ACC112 (cell line): ENCODE measurements at regions not wholly inside any gene's neighbourhood (a gene's known extent, or its start where the extent isn't known, plus 50 kb on each side); places are given as distances from the start of the nearest gene placed in this dataset.

ENCODE experiments used
- H2AFZ ChIP-seq: fragments of 200-600 bp; sonication (generic); one replicate; pipeline ENCODE4 v1.6.0; 2017; ENCODE audit warnings: antibody characterized with exemption, low read length; ENCODE audit not compliant: unreplicated experiment
- H3K27ac ChIP-seq: fragments of 200-600 bp; sonication (generic); 2 replicates; pipeline ENCODE4 v1.5.1; 2014; ENCODE audit warnings: low read depth, mild to moderate bottlenecking, antibody characterized with exemption, low read length, moderate library complexity
- H3K27me3 ChIP-seq: fragments of 200-600 bp; sonication (generic); 2 replicates; pipeline ENCODE4 v1.6.1; 2014; ENCODE audit warnings: mild to moderate bottlenecking, antibody characterized with exemption, low read length, moderate library complexity, mixed read lengths; ENCODE audit not compliant: insufficient read depth
- H3K36me3 ChIP-seq: fragments of 200-600 bp; sonication (generic); 2 replicates; pipeline ENCODE4 v1.6.1; 2016; ENCODE audit warnings: mild to moderate bottlenecking, antibody characterized with exemption, low read length, moderate library complexity, mixed read lengths; ENCODE audit not compliant: insufficient read depth
- H3K4me1 ChIP-seq: fragments of 200-600 bp; sonication (generic); one replicate; pipeline ENCODE4 v1.6.1; 2016; ENCODE audit warnings: low read length, mixed read lengths; ENCODE audit not compliant: insufficient read depth, unreplicated experiment, control insufficient read depth
- H3K4me3 ChIP-seq: fragments of 200-600 bp; sonication (generic); 2 replicates; pipeline ENCODE4 v1.5.1; 2014; ENCODE audit warnings: mild to moderate bottlenecking, low read depth, low read length
- H3K79me2 ChIP-seq: fragments of 200-600 bp; sonication (generic); one replicate; pipeline ENCODE4 v1.6.0; 2016; ENCODE audit warnings: low read length; ENCODE audit not compliant: control insufficient read depth, unreplicated experiment, insufficient read depth

DNA sequence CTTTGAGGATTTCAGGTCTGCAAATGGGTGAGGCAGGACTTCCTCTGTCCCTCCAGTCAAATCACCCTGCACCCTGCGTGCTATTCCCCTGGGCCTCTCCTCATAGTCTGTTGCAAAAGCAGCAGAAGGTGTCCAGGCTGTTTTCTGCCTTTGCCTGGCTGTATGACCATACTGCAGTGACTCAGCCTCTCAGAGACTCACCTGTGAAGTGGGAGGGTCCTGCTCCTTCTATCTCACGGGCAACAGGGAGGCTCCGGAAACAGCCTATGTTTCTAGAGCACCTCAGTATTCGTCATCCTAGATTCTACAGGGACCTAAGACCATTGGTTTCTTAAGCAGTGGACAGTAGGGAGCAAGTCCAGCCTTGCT is 216.4 kb downstream of the TLE3 start:
- Histone ChIP-seq H3K36me3 (no peaks in the 10 kb centered on the region), H3K4me1 (no peaks in the 10 kb centered on the region), H3K79me2 (no peaks in the 10 kb centered on the region), H3K4me3 (no peak overlapping the region), H3K27ac (no peak overlapping the region), H3K27me3 (peaks cover 60% of the 10 kb centered on the region), H2AFZ (no peak overlapping the region)

DNA sequence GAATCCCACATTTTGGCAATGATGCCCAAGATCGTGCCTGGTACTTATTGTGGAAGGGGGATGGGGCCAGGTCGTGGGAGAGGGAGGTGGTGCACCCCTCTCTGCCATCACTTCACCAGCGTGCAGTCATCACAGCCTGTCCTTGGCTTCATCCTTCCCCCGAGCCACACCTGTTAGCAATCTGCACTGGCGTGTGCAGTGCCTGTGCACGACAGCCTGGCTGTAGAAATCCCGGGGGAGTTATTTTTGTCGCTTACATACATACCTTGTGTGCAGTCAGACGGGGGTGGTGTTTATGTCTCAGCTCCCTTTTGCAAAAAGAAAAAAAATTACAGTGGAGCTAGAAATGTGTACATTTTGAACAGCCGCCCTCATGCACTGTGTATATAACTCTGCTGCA is 216.0 kb downstream of the TLE3 start:
- H3K79me2 ChIP-seq = no peaks in the 10 kb centered on the region
- H3K4me3 ChIP-seq = no peak overlapping the region
- peaks cover 60% of the 10 kb centered on the region for H3K27me3 ChIP-seq
- H2AFZ ChIP-seq = no peak overlapping the region
- H3K36me3 ChIP-seq = no peaks in the 10 kb centered on the region
- no peaks in the 10 kb centered on the region for H3K4me1 ChIP-seq
- H3K27ac ChIP-seq = no peak overlapping the region

DNA sequence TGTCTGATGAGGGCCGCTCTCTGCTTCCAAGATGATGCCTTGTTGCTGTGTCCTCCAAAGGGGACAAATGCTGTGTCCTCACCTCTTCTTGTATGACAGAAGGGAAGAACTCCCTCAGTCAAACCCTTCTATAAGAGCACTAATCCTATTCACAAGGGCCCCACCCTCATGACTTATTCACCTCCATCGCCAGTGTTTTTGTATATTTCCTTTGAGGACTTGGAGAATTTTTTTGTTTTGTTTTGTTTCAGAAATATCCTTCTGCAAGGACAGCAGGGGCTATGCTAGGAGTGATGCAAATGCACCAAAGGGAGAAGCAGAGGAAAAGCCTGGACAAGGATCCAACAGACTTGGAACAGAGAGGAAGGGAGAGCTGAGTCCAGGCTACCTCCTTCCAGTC is 214.4 kb downstream of the TLE3 start:
- H3K27ac ChIP-seq = no peak overlapping the region
- no peaks in the 10 kb centered on the region for H3K36me3 ChIP-seq
- no peaks in the 10 kb centered on the region for H3K4me1 ChIP-seq
- H3K79me2 ChIP-seq = no peaks in the 10 kb centered on the region
- H3K27me3 ChIP-seq = peaks cover 64% of the 10 kb centered on the region
- H2AFZ ChIP-seq = no peak overlapping the region
- H3K4me3 ChIP-seq = no peak overlapping the region

DNA sequence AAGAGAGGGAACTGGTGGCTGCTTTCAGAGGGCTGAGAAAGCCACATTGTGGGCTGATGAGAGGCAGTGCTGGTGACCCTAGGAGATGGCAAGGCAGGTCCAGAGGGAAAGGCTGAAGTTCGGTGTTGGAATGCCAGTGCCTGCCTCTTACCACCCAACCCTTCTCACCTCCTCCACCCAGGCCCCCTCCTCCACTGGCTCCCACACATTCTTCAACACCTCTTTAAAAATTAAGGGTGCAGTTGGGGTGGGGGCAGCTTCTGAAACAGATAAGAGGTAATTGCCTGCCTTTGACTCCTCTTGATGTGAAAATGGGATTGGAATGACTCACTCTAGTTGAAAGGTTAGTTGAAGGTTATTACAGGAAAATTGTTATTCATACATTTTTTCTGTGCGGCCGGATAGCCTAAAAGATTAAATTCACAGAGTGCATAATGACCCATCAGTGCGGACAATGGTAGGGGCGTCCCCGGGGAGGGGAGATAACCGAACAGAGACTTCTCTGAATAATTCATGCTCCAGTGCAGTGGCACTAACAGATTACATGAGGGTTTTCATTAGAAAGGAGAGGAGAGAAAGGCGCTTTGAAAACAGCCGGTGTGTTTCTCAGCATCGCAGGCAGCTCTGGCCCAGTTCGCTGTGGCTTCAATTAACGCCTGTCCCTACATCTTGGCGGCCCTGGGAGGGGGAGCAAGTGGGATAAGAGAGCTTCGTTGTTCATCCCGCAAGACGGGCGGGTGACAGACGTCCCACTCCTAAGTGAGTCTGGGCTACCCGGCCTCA is 212.4 kb downstream of the TLE3 start:
- Histone ChIP-seq H3K4me3 (no peak overlapping the region), H3K36me3 (no peaks in the 10 kb centered on the region), H3K27ac (no peak overlapping the region), H2AFZ (no peak overlapping the region), H3K27me3 (peaks cover 83% of the 10 kb centered on the region), H3K79me2 (no peaks in the 10 kb centered on the region), H3K4me1 (no peaks in the 10 kb centered on the region)

DNA sequence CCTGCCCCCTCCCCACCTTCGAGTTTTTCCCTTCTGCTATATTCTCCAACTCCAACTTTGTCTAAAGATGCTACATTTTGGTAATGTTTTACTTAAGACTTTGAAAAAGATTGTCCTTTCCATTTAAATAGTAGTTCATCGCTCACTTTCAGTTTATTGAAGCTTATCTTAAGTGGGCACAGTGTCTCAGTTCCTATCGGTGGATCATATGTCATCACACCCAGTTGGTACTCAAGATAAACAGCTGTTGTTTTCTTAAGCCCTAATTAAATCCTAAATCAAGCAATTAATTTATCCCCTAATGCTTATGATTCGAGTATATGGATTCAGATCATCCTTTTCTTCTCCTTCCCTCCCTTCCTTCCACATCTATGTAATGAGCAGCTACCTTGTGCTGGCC is 210.7 kb downstream of the TLE3 start:
- H2AFZ ChIP-seq = no peak overlapping the region
- H3K27ac ChIP-seq = no peak overlapping the region
- H3K27me3 ChIP-seq = peaks cover 87% of the 10 kb centered on the region
- H3K36me3 ChIP-seq = no peaks in the 10 kb centered on the region
- no peak overlapping the region for H3K4me3 ChIP-seq
- no peaks in the 10 kb centered on the region for H3K79me2 ChIP-seq
- H3K4me1 ChIP-seq = no peaks in the 10 kb centered on the region

DNA sequence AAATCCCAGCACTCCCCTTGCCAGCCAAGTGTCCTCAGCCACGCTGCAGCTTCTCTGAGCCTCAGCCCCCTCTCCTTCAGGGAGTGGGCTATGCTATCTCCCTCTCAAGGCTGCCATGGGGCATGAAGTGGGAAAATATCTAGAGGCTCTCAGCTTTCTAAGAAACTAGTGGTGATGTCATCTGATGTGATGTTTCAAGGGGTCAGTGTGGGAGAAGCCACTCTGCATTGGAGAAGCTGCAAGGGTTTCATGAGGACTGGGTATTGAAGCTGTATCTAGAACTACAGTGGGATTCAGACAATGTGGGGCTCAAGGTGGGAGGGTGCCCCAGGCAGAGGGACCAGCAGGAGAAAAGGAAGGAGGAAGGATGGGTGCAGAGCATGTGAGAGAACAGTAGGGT is 210.2 kb downstream of the TLE3 start:
- Histone ChIP-seq H3K79me2 (no peaks in the 10 kb centered on the region), H2AFZ (no peak overlapping the region), H3K4me3 (no peak overlapping the region), H3K4me1 (no peaks in the 10 kb centered on the region), H3K27me3 (peaks cover 87% of the 10 kb centered on the region), H3K36me3 (no peaks in the 10 kb centered on the region), H3K27ac (no peak overlapping the region)

- Histone ChIP-seq H3K4me3 (no peak overlapping the region), H3K27ac (no peak overlapping the region), H3K27me3 (peaks cover 88% of the 10 kb centered on the region), H3K4me1 (no peaks in the 10 kb centered on the region), H3K36me3 (no peaks in the 10 kb centered on the region), H3K79me2 (no peaks in the 10 kb centered on the region), H2AFZ (no peak overlapping the region)
Observed at GRCh38 chr15:69888406-69888805, 209.3 kb downstream of the TLE3 start.

GRCh38 chr15:69891070-69891536 is 206.6 kb downstream of the TLE3 start:
- no peak overlapping the region for H3K4me3 ChIP-seq
- no peak overlapping the region for H3K27ac ChIP-seq
- no peaks in the 10 kb centered on the region for H3K36me3 ChIP-seq
- H3K27me3 ChIP-seq = peaks cover 98% of the 10 kb centered on the region
- H2AFZ ChIP-seq = no peak overlapping the region
- H3K4me1 ChIP-seq = no peaks in the 10 kb centered on the region
- no peaks in the 10 kb centered on the region for H3K79me2 ChIP-seq

DNA sequence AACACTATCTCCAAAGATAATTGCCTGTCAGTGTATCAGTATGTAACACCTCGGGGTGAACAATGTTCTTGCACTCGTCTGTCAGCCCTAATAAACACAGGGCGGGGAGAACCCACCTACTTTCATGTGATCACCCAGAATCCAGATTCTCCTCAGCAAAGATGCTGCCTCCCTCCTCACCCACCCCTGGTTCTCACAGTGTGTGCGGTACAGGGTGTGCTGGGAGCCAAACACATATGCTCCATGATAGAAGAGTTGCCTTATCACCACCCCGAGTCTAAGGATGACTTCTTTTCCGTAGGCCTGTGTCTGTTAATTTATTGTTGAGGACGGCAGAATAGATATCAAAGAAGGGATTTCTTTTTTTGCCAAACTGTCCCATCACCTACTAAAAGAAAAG is 206.1 kb downstream of the TLE3 start:
- H3K27ac ChIP-seq = no peak overlapping the region
- H3K79me2 ChIP-seq = no peaks in the 10 kb centered on the region
- H3K36me3 ChIP-seq = no peaks in the 10 kb centered on the region
- no peak overlapping the region for H2AFZ ChIP-seq
- no peaks in the 10 kb centered on the region for H3K4me1 ChIP-seq
- H3K27me3 ChIP-seq = peaks cover 98% of the 10 kb centered on the region
- no peak overlapping the region for H3K4me3 ChIP-seq

DNA sequence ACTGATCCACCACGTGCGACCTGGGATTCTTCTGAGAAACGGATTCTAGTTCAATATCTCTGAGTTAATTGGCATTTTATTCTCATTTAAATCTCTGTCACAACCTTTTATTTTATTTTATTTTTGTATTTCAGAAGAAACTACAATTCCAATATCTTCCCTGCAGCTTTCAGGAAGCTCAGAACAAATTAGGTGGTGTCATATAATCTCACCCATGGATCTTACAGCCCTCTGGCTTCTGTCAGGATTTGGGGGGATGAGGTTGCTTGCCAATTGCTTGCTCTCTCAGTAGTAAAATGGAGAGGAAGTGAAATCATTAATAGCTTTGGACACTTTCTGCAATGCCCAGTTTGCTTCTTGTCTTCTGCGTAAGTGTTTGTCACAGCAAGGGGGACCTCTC is 205.4 kb downstream of the TLE3 start:
- no peak overlapping the region for H2AFZ ChIP-seq
- peaks cover 98% of the 10 kb centered on the region for H3K27me3 ChIP-seq

GRCh38 chr15:69893086-69893485 is 204.6 kb downstream of the TLE3 start:
- Histone ChIP-seq H3K4me3 (no peak overlapping the region), H3K27me3 (peaks cover 98% of the 10 kb centered on the region), H3K36me3 (no peaks in the 10 kb centered on the region), H2AFZ (no peak overlapping the region), H3K4me1 (no peaks in the 10 kb centered on the region), H3K27ac (no peak overlapping the region), H3K79me2 (no peaks in the 10 kb centered on the region)

More for the DNA sequence above, 205.4 kb downstream of the TLE3 start:
- Histone ChIP-seq H3K4me1 (no peaks in the 10 kb centered on the region), H3K4me3 (no peak overlapping the region), H3K79me2 (no peaks in the 10 kb centered on the region), H3K36me3 (no peaks in the 10 kb centered on the region), H3K27ac (no peak overlapping the region)
